ENCODE measurements at regions not wholly inside any gene's neighbourhood (a gene's known extent, or its start where the extent isn't known, plus 50 kb on each side); places are given as distances from the start of the nearest gene placed in this dataset.

- Histone ChIP-seq H3K27ac (ENCODE audit: control insufficient read depth, insufficient read depth, low read length) (no peak overlapping the region), H3K79me2 (ENCODE audit: control insufficient read depth, insufficient read depth, low read length) (no peaks in the 10 kb centered on the region), H3K4me3 (ENCODE audit: control insufficient read depth in 2 of 3, extremely low read depth in 1 of 3, insufficient read depth in 2 of 3, low read depth in 1 of 3, low read length in 3 of 3) (no peak overlapping the region), H3K9me3 (ENCODE audit: control insufficient read depth, low read depth, low read length) (no peaks in the 10 kb centered on the region), H3K4me1 (ENCODE audit: control insufficient read depth, extremely low read depth, insufficient read depth, low read length) (no peaks in the 10 kb centered on the region), H3K27me3 (ENCODE audit: control insufficient read depth, extremely low read depth, insufficient read depth, low read length) (no peaks in the 10 kb centered on the region), H4K20me1 (ENCODE audit: control insufficient read depth, extremely low read depth, insufficient read depth, low read length) (no peaks in the 10 kb centered on the region), H3K36me3 (ENCODE audit: control insufficient read depth in 2 of 2, extremely low read depth in 1 of 2, insufficient read depth in 2 of 2, low read length in 2 of 2) (no peaks in the 10 kb centered on the region), H3K9me1 (ENCODE audit: control insufficient read depth, extremely low read depth, insufficient read depth, low read length) (no peaks in the 10 kb centered on the region), H2AFZ (ENCODE audit: control insufficient read depth, low read length) (no peak overlapping the region), H3K4me2 (ENCODE audit: control insufficient read depth, extremely low read depth, insufficient read depth, low read depth, low read length) (no peak overlapping the region), H3K9ac (ENCODE audit: control insufficient read depth, extremely low read depth, insufficient read depth, low read length) (no peak overlapping the region)
- FAIRE-seq (no peak), DNase-seq (ENCODE audit: low read depth, low spot score) (no peak)
- dilution Hi-C loops (cut with MboI; ENCODE audit: extremely low pct_ligation_motif_present, low sequenced_read_pairs), result no loop called here
- TF ChIP-seq EZH2 (IDR thresholded peaks at IDR 0.05; ENCODE audit: low read length), result no peak
- TF ChIP-seq, protein P1, sequence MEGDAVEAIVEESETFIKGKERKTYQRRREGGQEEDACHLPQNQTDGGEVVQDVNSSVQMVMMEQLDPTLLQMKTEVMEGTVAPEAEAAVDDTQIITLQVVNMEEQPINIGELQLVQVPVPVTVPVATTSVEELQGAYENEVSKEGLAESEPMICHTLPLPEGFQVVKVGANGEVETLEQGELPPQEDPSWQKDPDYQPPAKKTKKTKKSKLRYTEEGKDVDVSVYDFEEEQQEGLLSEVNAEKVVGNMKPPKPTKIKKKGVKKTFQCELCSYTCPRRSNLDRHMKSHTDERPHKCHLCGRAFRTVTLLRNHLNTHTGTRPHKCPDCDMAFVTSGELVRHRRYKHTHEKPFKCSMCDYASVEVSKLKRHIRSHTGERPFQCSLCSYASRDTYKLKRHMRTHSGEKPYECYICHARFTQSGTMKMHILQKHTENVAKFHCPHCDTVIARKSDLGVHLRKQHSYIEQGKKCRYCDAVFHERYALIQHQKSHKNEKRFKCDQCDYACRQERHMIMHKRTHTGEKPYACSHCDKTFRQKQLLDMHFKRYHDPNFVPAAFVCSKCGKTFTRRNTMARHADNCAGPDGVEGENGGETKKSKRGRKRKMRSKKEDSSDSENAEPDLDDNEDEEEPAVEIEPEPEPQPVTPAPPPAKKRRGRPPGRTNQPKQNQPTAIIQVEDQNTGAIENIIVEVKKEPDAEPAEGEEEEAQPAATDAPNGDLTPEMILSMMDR (optimal IDR thresholded peaks at IDR 0.05 in 1 of 3, IDR thresholded peaks at IDR 0.05 in 1 of 3, conservative IDR thresholded peaks at IDR 0.05 in 1 of 3; ENCODE audit: extremely low read depth in 1 of 3, insufficient read depth in 2 of 3, low read length in 3 of 3), result no peak
Observed at GRCh38 chr2:239582476-239582875, 181.7 kb upstream of the HDAC4 start.

GRCh38 chr2:239581352-239581901 lies 180.6 kb upstream of the HDAC4 start:
- no peaks in the 10 kb centered on the region for H3K79me2 ChIP-seq (ENCODE audit: control insufficient read depth, insufficient read depth, low read length)
- no peaks in the 10 kb centered on the region for H3K36me3 ChIP-seq (ENCODE audit: control insufficient read depth in 2 of 2, extremely low read depth in 1 of 2, insufficient read depth in 2 of 2, low read length in 2 of 2)
- no peak overlapping the region for H3K4me3 ChIP-seq (ENCODE audit: control insufficient read depth in 2 of 3, extremely low read depth in 1 of 3, insufficient read depth in 2 of 3, low read depth in 1 of 3, low read length in 3 of 3)
- no peaks in the 10 kb centered on the region for H3K27me3 ChIP-seq (ENCODE audit: control insufficient read depth, extremely low read depth, insufficient read depth, low read length)
- no peak overlapping the region for H3K27ac ChIP-seq (ENCODE audit: control insufficient read depth, insufficient read depth, low read length)
- no peak overlapping the region for H3K4me2 ChIP-seq (ENCODE audit: control insufficient read depth, extremely low read depth, insufficient read depth, low read depth, low read length)
- no peaks in the 10 kb centered on the region for H3K9me3 ChIP-seq (ENCODE audit: control insufficient read depth, low read depth, low read length)
- no peaks in the 10 kb centered on the region for H3K4me1 ChIP-seq (ENCODE audit: control insufficient read depth, extremely low read depth, insufficient read depth, low read length)
- H4K20me1 ChIP-seq (ENCODE audit: control insufficient read depth, extremely low read depth, insufficient read depth, low read length), result no peaks in the 10 kb centered on the region
- no peak overlapping the region for H2AFZ ChIP-seq (ENCODE audit: control insufficient read depth, low read length)
- TF ChIP-seq, protein P1 (optimal IDR thresholded peaks at IDR 0.05 in 1 of 3, IDR thresholded peaks at IDR 0.05 in 1 of 3, conservative IDR thresholded peaks at IDR 0.05 in 1 of 3; ENCODE audit: extremely low read depth in 1 of 3, insufficient read depth in 2 of 3, low read length in 3 of 3), result no peak
- no peak for TF ChIP-seq EZH2 (IDR thresholded peaks at IDR 0.05; ENCODE audit: low read length)
- H3K9me1 ChIP-seq (ENCODE audit: control insufficient read depth, extremely low read depth, insufficient read depth, low read length), result no peaks in the 10 kb centered on the region
- no peak for DNase-seq (ENCODE audit: low read depth, low spot score)
- no peak for FAIRE-seq
- dilution Hi-C loops (cut with MboI; ENCODE audit: extremely low pct_ligation_motif_present, low sequenced_read_pairs), result no loop called here
- no peak overlapping the region for H3K9ac ChIP-seq (ENCODE audit: control insufficient read depth, extremely low read depth, insufficient read depth, low read length)

All from keratinocyte (primary cell).